ENCODE measurements at regions not wholly inside any gene's neighbourhood (a gene's known extent, or its start where the extent isn't known, plus 50 kb on each side); places are given as distances from the start of the nearest gene placed in this dataset.
A peak's percentile ranks its signal among the peaks of the same experiment; 100 is the strongest.

GRCh38 chr6:25223490-25223991 lies 55.6 kb upstream of the CARMIL1 start:
- peak; percentile 95 for TF ChIP-seq CTCF (IDR thresholded peaks at IDR 0.05)
- no peak for TF ChIP-seq ZFX (IDR thresholded peaks at IDR 0.05; ENCODE audit: borderline replicate concordance)
